ENCODE measurements at regions not wholly inside any gene's neighbourhood (a gene's known extent, or its start where the extent isn't known, plus 50 kb on each side); places are given as distances from the start of the nearest gene placed in this dataset.

DNA sequence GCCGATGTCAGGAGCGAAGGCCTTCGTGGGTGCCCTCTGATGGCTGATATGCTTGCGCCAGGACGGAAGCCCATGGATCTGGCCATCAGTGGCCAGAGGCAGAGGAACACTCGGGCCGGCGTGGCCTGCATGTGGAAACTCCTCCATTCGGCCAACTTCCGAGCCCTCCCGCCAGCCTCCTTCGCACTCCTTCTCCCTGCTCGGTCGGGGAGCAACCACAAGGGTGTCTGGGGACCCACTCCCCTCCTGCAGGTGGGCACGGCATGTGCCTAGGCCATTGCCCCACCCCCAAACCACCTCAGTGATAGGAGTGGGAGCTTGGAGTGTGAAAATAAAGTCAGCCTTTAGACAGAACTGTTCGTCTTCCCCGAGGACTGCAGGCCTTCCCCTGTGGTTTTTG is 231.3 kb downstream of the BCL11B start:
- TF ChIP-seq CTCF (conservative IDR thresholded peaks at IDR 0.05 in 1 of 2, IDR thresholded peaks at IDR 0.05 in 1 of 2; ENCODE audit: extremely low read depth in 1 of 2, insufficient read depth in 1 of 2, low read depth in 1 of 2, low read length in 2 of 2) (no peak), EZH2 (IDR thresholded peaks at IDR 0.05; ENCODE audit: borderline replicate concordance, low read length) (no peak)

Data from mammary epithelial cell (primary cell).